WTC11 (cell line): ENCODE measurements at regions not wholly inside any gene's neighbourhood (a gene's known extent, or its start where the extent isn't known, plus 50 kb on each side); places are given as distances from the start of the nearest gene placed in this dataset.

ENCODE experiments used
- ATAC-seq: fragments of 200-7000 bp; cut with Tn5 transposase; 2 replicates; pipeline ENCODE4 v1.10.0; 2021; ENCODE audit warnings: mild to moderate bottlenecking, moderate library complexity
- CTCF ChIA-PET: fragments of 300-600 bp; sonication (Branson Sonifier 250); formaldehyde crosslinking; loops from one replicate; lab custom pipeline; 2021; ENCODE audit warnings: antibody characterized with exemption; lab: Charles Lee
- POLR2A ChIA-PET: fragments of 350-600 bp; sonication (Branson Sonifier 250); formaldehyde crosslinking; loops from one replicate; lab custom pipeline; 2021; ENCODE audit warnings: antibody characterized with exemption; lab: Charles Lee
- DNase-seq: peaks from one replicate; pipeline ENCODE4 v3.0.0; 2021; ENCODE audit warnings: low spot score
- H3K27ac Mint-ChIP-seq: 2 replicates; pipeline ENCODE4 v1.8.0; 2021; ENCODE audit warnings: mixed read lengths
- H3K27me3 Mint-ChIP-seq: 2 replicates; pipeline ENCODE4 v1.8.0; 2021; ENCODE audit warnings: low read depth, mild to moderate bottlenecking, moderate library complexity, mixed read lengths
- H3K36me3 Mint-ChIP-seq: 2 replicates; pipeline ENCODE4 v1.8.0; 2021; ENCODE audit warnings: mixed read lengths
- H3K4me1 Mint-ChIP-seq: 2 replicates; pipeline ENCODE4 v1.8.0; 2022; ENCODE audit warnings: mixed read lengths
- H3K4me3 Mint-ChIP-seq: 2 replicates; pipeline ENCODE4 v1.8.0; 2021; ENCODE audit warnings: mild to moderate bottlenecking, moderate library complexity, mixed read lengths
- H3K9me3 Mint-ChIP-seq: 2 replicates; pipeline ENCODE4 v1.8.0; 2021; ENCODE audit warnings: mixed read lengths
- AR ChIP-seq: fragments of 250-450 bp; sonication (Bioruptor Pico); IDR thresholded peaks from 2 replicates; pipeline ENCODE4 v1.9.0; 2021; ENCODE audit warnings: mild to moderate bottlenecking
- CBFB ChIP-seq: sonication (generic); formaldehyde crosslinking; IDR thresholded peaks from 2 replicates; pipeline ENCODE4 v1.8.1; 2022; ENCODE audit warnings: mild to moderate bottlenecking, low read depth, missing genetic modification reagents
- CDX4 ChIP-seq: fragments of 250-450 bp; sonication (Bioruptor Pico); IDR thresholded peaks from 2 replicates; pipeline ENCODE4 v1.9.0; 2021; ENCODE audit warnings: moderate library complexity, mild to moderate bottlenecking, inconsistent platforms, borderline replicate concordance
- EMX1 ChIP-seq: fragments of 250-450 bp; sonication (Bioruptor Pico); IDR thresholded peaks from 2 replicates; pipeline ENCODE4 v1.8.0; 2021; ENCODE audit warnings: mild to moderate bottlenecking
- FOXJ3 ChIP-seq: sonication (generic); formaldehyde crosslinking; IDR thresholded peaks from 2 replicates; pipeline ENCODE4 v1.9.0; 2021; ENCODE audit warnings: missing genetic modification reagents, mild to moderate bottlenecking, borderline replicate concordance
- GABPB1 ChIP-seq: sonication (generic); formaldehyde crosslinking; IDR thresholded peaks from 2 replicates; pipeline ENCODE4 v1.8.1; 2023; ENCODE audit warnings: mild to moderate bottlenecking, missing genetic modification reagents
- GRHL2 ChIP-seq: fragments of 250-450 bp; sonication (Bioruptor Pico); IDR thresholded peaks from 2 replicates; pipeline ENCODE4 v1.8.0; 2022; ENCODE audit warnings: mild to moderate bottlenecking, moderate library complexity; ENCODE audit not compliant: insufficient replicate concordance, severe bottlenecking
- IRF1 ChIP-seq: sonication (generic); formaldehyde crosslinking; IDR thresholded peaks from 2 replicates; pipeline ENCODE4 v1.8.0; 2023; ENCODE audit warnings: missing genetic modification reagents
- IRF2 ChIP-seq: sonication (generic); formaldehyde crosslinking; IDR thresholded peaks from 2 replicates; pipeline ENCODE4 v1.8.0; 2022; ENCODE audit warnings: low read depth, missing genetic modification reagents, borderline replicate concordance
- MLX ChIP-seq: sonication (generic); formaldehyde crosslinking; IDR thresholded peaks from 2 replicates; pipeline ENCODE4 v1.8.1; 2023; ENCODE audit warnings: mild to moderate bottlenecking, missing genetic modification reagents, moderate library complexity
- MYBL2 ChIP-seq: sonication (generic); formaldehyde crosslinking; IDR thresholded peaks from 2 replicates; pipeline ENCODE4 v1.8.1; 2023; ENCODE audit warnings: mild to moderate bottlenecking, moderate library complexity, missing genetic modification reagents
- NFATC4 ChIP-seq: fragments of 250-450 bp; sonication (Bioruptor Pico); IDR thresholded peaks from 2 replicates; pipeline ENCODE4 v1.9.0; 2021; ENCODE audit warnings: mild to moderate bottlenecking
- NR2C2 ChIP-seq: sonication (generic); formaldehyde crosslinking; IDR thresholded peaks from 2 replicates; pipeline ENCODE4 v1.8.0; 2022; ENCODE audit warnings: mild to moderate bottlenecking, missing genetic modification reagents
- OVOL2 ChIP-seq: fragments of 250-450 bp; sonication (Bioruptor Pico); IDR thresholded peaks from 2 replicates; pipeline ENCODE4 v1.9.0; 2021; ENCODE audit warnings: mild to moderate bottlenecking, borderline replicate concordance
- SMAD3 ChIP-seq: sonication (generic); formaldehyde crosslinking; IDR thresholded peaks from 2 replicates; pipeline ENCODE4 v1.8.0; 2022; ENCODE audit warnings: missing genetic modification reagents, mild to moderate bottlenecking, borderline replicate concordance
- TCF7 ChIP-seq: sonication (generic); formaldehyde crosslinking; IDR thresholded peaks from 2 replicates; pipeline ENCODE4 v1.8.0; 2022; ENCODE audit warnings: mild to moderate bottlenecking, low read depth, missing genetic modification reagents, moderate library complexity
- TEAD1 ChIP-seq: sonication (generic); formaldehyde crosslinking; IDR thresholded peaks from 2 replicates; pipeline ENCODE4 v1.8.0; 2022; ENCODE audit warnings: mild to moderate bottlenecking, missing genetic modification reagents
- ZNF425 ChIP-seq: fragments of 250-450 bp; sonication (Bioruptor Pico); conservative IDR thresholded peaks from 2 replicates; pipeline ENCODE4 v1.9.0; 2021; ENCODE audit warnings: mild to moderate bottlenecking
- TF ChIP-seq, protein P1 (sequence below): sonication (generic); formaldehyde crosslinking; IDR thresholded peaks from 2 replicates; pipeline ENCODE4 v1.8.1; 2022; ENCODE audit warnings: low read depth, missing genetic modification reagents, borderline replicate concordance
- TF ChIP-seq, protein P2 (sequence below): sonication (generic); formaldehyde crosslinking; IDR thresholded peaks from 2 replicates; pipeline ENCODE4 v1.8.0; 2023; ENCODE audit warnings: missing genetic modification reagents, mild to moderate bottlenecking, borderline replicate concordance
- TF ChIP-seq, protein P3 (sequence below): sonication (generic); formaldehyde crosslinking; IDR thresholded peaks from 2 replicates; pipeline ENCODE4 v1.8.1; 2023; ENCODE audit warnings: mild to moderate bottlenecking, moderate library complexity, missing genetic modification reagents

GRCh38 chrX:33415459-33415858, 204.1 kb upstream of the DMD start (continued):
- TF ChIP-seq ZNF425 (CRISPR knock-in tag) (no peak), IRF1 (no peak), TCF7 (CRISPR knock-in tag) (no peak)
- TF ChIP-seq, protein P1, sequence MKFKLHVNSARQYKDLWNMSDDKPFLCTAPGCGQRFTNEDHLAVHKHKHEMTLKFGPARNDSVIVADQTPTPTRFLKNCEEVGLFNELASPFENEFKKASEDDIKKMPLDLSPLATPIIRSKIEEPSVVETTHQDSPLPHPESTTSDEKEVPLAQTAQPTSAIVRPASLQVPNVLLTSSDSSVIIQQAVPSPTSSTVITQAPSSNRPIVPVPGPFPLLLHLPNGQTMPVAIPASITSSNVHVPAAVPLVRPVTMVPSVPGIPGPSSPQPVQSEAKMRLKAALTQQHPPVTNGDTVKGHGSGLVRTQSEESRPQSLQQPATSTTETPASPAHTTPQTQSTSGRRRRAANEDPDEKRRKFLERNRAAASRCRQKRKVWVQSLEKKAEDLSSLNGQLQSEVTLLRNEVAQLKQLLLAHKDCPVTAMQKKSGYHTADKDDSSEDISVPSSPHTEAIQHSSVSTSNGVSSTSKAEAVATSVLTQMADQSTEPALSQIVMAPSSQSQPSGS = no peak

DNA sequence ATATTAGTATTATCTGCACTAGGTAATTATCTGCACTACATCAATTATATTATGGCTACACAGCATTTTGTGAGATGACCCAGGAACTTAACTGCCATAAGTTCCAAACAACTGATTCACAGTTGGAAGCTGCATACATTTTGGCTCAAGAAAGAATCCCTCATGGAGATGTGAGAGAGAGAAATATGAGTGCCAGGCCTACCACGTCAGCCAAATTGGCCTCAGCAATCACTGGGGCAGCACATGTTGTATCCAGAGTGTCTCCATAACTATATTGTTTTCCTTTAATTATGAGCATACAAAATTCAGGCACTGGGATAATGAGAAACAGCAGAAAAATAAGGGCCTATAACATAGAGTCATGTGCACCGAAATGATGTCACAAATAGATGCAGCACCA, 174.2 kb upstream of the DMD start:
- Mint-ChIP-seq H3K4me1 (no peaks in the 10 kb centered on the region), H3K9me3 (peaks cover 14% of the 10 kb centered on the region), H3K27ac (no peak overlapping the region), H3K27me3 (no peaks in the 10 kb centered on the region), H3K4me3 (no peak overlapping the region), H3K36me3 (no peaks in the 10 kb centered on the region)
- ChIA-PET POLR2A (no interaction called here), CTCF (no interaction called here)
- TF ChIP-seq GRHL2 (no peak), TEAD1 (no peak), OVOL2 (CRISPR knock-in tag) (no peak), FOXJ3 (CRISPR knock-in tag) (no peak), MLX (CRISPR knock-in tag) (no peak), SMAD3 (no peak), NR2C2 (CRISPR knock-in tag) (no peak), EMX1 (CRISPR knock-in tag) (no peak), MYBL2 (CRISPR knock-in tag) (no peak), AR (CRISPR knock-in tag) (no peak), NFATC4 (CRISPR knock-in tag) (no peak), GABPB1 (CRISPR knock-in tag) (no peak), CDX4 (no peak), IRF2 (CRISPR knock-in tag) (no peak), CBFB (CRISPR knock-in tag) (no peak)
- TF ChIP-seq, protein P2, sequence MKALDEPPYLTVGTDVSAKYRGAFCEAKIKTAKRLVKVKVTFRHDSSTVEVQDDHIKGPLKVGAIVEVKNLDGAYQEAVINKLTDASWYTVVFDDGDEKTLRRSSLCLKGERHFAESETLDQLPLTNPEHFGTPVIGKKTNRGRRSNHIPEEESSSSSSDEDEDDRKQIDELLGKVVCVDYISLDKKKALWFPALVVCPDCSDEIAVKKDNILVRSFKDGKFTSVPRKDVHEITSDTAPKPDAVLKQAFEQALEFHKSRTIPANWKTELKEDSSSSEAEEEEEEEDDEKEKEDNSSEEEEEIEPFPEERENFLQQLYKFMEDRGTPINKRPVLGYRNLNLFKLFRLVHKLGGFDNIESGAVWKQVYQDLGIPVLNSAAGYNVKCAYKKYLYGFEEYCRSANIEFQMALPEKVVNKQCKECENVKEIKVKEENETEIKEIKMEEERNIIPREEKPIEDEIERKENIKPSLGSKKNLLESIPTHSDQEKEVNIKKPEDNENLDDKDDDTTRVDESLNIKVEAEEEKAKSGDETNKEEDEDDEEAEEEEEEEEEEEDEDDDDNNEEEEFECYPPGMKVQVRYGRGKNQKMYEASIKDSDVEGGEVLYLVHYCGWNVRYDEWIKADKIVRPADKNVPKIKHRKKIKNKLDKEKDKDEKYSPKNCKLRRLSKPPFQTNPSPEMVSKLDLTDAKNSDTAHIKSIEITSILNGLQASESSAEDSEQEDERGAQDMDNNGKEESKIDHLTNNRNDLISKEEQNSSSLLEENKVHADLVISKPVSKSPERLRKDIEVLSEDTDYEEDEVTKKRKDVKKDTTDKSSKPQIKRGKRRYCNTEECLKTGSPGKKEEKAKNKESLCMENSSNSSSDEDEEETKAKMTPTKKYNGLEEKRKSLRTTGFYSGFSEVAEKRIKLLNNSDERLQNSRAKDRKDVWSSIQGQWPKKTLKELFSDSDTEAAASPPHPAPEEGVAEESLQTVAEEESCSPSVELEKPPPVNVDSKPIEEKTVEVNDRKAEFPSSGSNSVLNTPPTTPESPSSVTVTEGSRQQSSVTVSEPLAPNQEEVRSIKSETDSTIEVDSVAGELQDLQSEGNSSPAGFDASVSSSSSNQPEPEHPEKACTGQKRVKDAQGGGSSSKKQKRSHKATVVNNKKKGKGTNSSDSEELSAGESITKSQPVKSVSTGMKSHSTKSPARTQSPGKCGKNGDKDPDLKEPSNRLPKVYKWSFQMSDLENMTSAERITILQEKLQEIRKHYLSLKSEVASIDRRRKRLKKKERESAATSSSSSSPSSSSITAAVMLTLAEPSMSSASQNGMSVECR (CRISPR knock-in tag) = no peak
- TF ChIP-seq, protein P3, sequence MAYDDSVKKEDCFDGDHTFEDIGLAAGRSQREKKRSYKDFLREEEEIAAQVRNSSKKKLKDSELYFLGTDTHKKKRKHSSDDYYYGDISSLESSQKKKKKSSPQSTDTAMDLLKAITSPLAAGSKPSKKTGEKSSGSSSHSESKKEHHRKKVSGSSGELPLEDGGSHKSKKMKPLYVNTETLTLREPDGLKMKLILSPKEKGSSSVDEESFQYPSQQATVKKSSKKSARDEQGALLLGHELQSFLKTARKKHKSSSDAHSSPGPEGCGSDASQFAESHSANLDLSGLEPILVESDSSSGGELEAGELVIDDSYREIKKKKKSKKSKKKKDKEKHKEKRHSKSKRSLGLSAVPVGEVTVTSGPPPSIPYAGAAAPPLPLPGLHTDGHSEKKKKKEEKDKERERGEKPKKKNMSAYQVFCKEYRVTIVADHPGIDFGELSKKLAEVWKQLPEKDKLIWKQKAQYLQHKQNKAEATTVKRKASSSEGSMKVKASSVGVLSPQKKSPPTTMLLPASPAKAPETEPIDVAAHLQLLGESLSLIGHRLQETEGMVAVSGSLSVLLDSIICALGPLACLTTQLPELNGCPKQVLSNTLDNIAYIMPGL (CRISPR knock-in tag) = no peak
- no peak for ATAC-seq
- DNase-seq = no peak
